B cell (primary cell): ENCODE measurements at regions not wholly inside any gene's neighbourhood (a gene's known extent, or its start where the extent isn't known, plus 50 kb on each side); places are given as distances from the start of the nearest gene placed in this dataset.

Experiments
- ATAC-seq: fragments of 200-7000 bp; cut with Tn5 transposase; one replicate; pipeline ENCODE4 v1.10.0; 2021; ENCODE audit warnings: low read depth, mild to moderate bottlenecking, moderate number of reproducible peaks, moderate library complexity
- CTCF ChIA-PET: fragments of 350-600 bp; sonication (Branson Sonifier 250); formaldehyde crosslinking; loops from one replicate; lab custom pipeline; 2021; ENCODE audit warnings: antibody characterized with exemption, inconsistent platforms; lab: Charles Lee
- POLR2A ChIA-PET: fragments of 350-600 bp; sonication (Branson Sonifier 250); formaldehyde crosslinking; loops from one replicate; lab custom pipeline; 2021; ENCODE audit warnings: antibody characterized with exemption; lab: Charles Lee
- DNase-seq: peaks from one replicate; pipeline ENCODE4 v3.0.0; 2013
- H2AFZ ChIP-seq: 2 replicates; pipeline ENCODE4 v1.6.1; 2012; ENCODE audit warnings: mild to moderate bottlenecking, low read depth, low read length; ENCODE audit not compliant: insufficient read depth, poor library complexity, severe bottlenecking
- H3K27ac ChIP-seq, 2 donors: 1 replicate in 1 of 2; 2 replicates in 1 of 2; pipeline ENCODE4 v1.5.1; 2012 to 2013; ENCODE audit warnings: low read length in 2 of 2, mild to moderate bottlenecking in 2 of 2, moderate library complexity in 1 of 2
- H3K27me3 ChIP-seq, 4 experiments: fragments of 200-600 bp in 1 of 4; sonication (generic) in 1 of 4; replicated peaks in 1 of 4; 1 replicate in 2 of 4; 2 replicates in 2 of 4; pipeline versions ENCODE4 v1.6.1 to v1.7.0; 2013 to 2016; ENCODE audit warnings: low read length in 3 of 4, mild to moderate bottlenecking in 2 of 4, mixed read lengths in 1 of 4, moderate library complexity in 1 of 4; ENCODE audit not compliant: insufficient read depth in 4 of 4, control insufficient read depth in 3 of 4; ENCODE audit errors: control extremely low read depth in 1 of 4
- H3K36me3 ChIP-seq, 2 experiments: replicated peaks in 1 of 2; 1 replicate in 1 of 2; 2 replicates in 1 of 2; pipeline versions ENCODE4 v1.6.1 to v1.7.1; 2013; ENCODE audit warnings: low read length in 1 of 2; ENCODE audit not compliant: insufficient read depth in 2 of 2, control insufficient read depth in 1 of 2; ENCODE audit errors: control extremely low read depth in 1 of 2, extremely low read depth in 1 of 2
- H3K4me1 ChIP-seq, 2 donors: fragments of 200-600 bp in 1 of 2; sonication (generic) in 1 of 2; 1 replicate in 1 of 2; 2 replicates in 1 of 2; pipeline versions ENCODE4 v1.5.1 to v1.6.1; 2013 to 2017; ENCODE audit warnings: low read length in 2 of 2; ENCODE audit not compliant: control insufficient read depth in 2 of 2, insufficient read depth in 2 of 2
- H3K4me2 ChIP-seq: replicated peaks from 2 replicates; pipeline ENCODE3; 2012; ENCODE audit warnings: mild to moderate bottlenecking, low read depth, low read length; ENCODE audit not compliant: poor library complexity, severe bottlenecking
- H3K4me3 ChIP-seq, 5 experiments: fragments of 200-600 bp in 1 of 5; sonication (generic) in 1 of 5; 1 replicate in 3 of 5; 2 replicates in 2 of 5; pipeline versions ENCODE4 v1.5.1 to v1.7.0; 2011 to 2016; ENCODE audit warnings: low read length in 4 of 5, mild to moderate bottlenecking in 4 of 5, low read depth in 2 of 5, control low read depth in 1 of 5, moderate library complexity in 1 of 5; ENCODE audit not compliant: insufficient read depth in 1 of 5; ENCODE audit errors: control extremely low read depth in 1 of 5, extremely low read depth in 1 of 5
- H3K79me2 ChIP-seq: fragments of 200-600 bp; sonication (generic); one replicate; pipeline ENCODE4 v1.6.0; 2016; ENCODE audit warnings: low read length; ENCODE audit not compliant: control insufficient read depth, insufficient read depth
- H3K9ac ChIP-seq: fragments of 200-600 bp; sonication (generic); 2 replicates; pipeline ENCODE4 v1.6.1; 2017; ENCODE audit warnings: mild to moderate bottlenecking, low read length, moderate library complexity
- H3K9me3 ChIP-seq, 3 donors: one replicate each; pipeline versions ENCODE4 v1.6.1 to v1.7.1; 2013; ENCODE audit warnings: low read length in 2 of 3; ENCODE audit not compliant: control insufficient read depth in 2 of 3, insufficient read depth in 1 of 3; ENCODE audit errors: control extremely low read depth in 1 of 3
- H4K20me1 ChIP-seq: 2 replicates; pipeline ENCODE4 v1.6.0; 2012; ENCODE audit warnings: mild to moderate bottlenecking, low read length; ENCODE audit not compliant: insufficient read depth, control insufficient read depth, poor library complexity, severe bottlenecking
- H3K27ac Mint-ChIP-seq: one replicate; pipeline ENCODE4 v1.8.0; 2021; ENCODE audit warnings: mixed read lengths
- H3K27me3 Mint-ChIP-seq: one replicate; pipeline ENCODE4 v1.8.0; 2021; ENCODE audit warnings: mixed read lengths
- H3K4me1 Mint-ChIP-seq: one replicate; pipeline ENCODE4 v1.8.0; 2021; ENCODE audit warnings: mixed read lengths
- H3K4me3 Mint-ChIP-seq: one replicate; pipeline ENCODE4 v1.8.0; 2021; ENCODE audit warnings: mixed read lengths
- H3K9me3 Mint-ChIP-seq: one replicate; pipeline ENCODE4 v1.8.0; 2022; ENCODE audit warnings: mixed read lengths; ENCODE audit not compliant: insufficient read depth
- CTCF ChIP-seq: fragments of 200-600 bp; IDR thresholded peaks from one replicate; pipeline ENCODE4 v1.8.0; 2022; ENCODE audit warnings: antibody characterized with exemption, mild to moderate bottlenecking
- EZH2 ChIP-seq: IDR thresholded peaks from 2 replicates; pipeline ENCODE4 v1.6.1; 2012; ENCODE audit warnings: borderline replicate concordance, low read depth, mild to moderate bottlenecking, moderate library complexity, low read length; ENCODE audit not compliant: insufficient read depth, poor library complexity, severe bottlenecking
- WGBS: methylation state at CpG from one replicate; pipeline ENCODE4 v1.1.5; 2013; ENCODE audit warnings: missing lambda C conversion rate; ENCODE audit not compliant: insufficient coverage; 5-methylcytosine and 5-hydroxymethylcytosine counted together
- intact Hi-C: fragments of 100-400 bp; cut with micrococcal nuclease; formaldehyde crosslinking; loops from one replicate; pipeline ENCODE4 v1.10.0; 2022

GRCh38 chr2:171230176-171230575 lies 69.5 kb upstream of the TLK1 start:
- Histone ChIP-seq H4K20me1 (no peaks in the 10 kb centered on the region), H3K4me3 (no peak overlapping the region), H3K9ac (no peak overlapping the region), H3K4me2 (no peak overlapping the region), H3K4me1 (no peaks in the 10 kb centered on the region), H3K27me3 (no peaks in the 10 kb centered on the region), H3K36me3 (no peaks in the 10 kb centered on the region), H3K79me2 (no peaks in the 10 kb centered on the region), H3K27ac (no peak overlapping the region), H3K9me3 (no peaks in the 10 kb centered on the region), H2AFZ (no peak overlapping the region)
- Mint-ChIP-seq H3K9me3 (no peaks in the 10 kb centered on the region), H3K27ac (no peak overlapping the region), H3K27me3 (peaks cover 7% of the 10 kb centered on the region), H3K4me1 (no peaks in the 10 kb centered on the region), H3K4me3 (no peak overlapping the region)
- 100% methylated on average over 3 of the region's 3 CpGs for WGBS
- CTCF ChIA-PET = no interaction called here
- POLR2A ChIA-PET = no interaction called here
- DNase-seq = no peak
- no peak for ATAC-seq
- intact Hi-C loops = no loop called here
- TF ChIP-seq CTCF = no peak
- TF ChIP-seq EZH2 = no peak

- POLR2A ChIA-PET = no interaction called here
- H3K4me1 Mint-ChIP-seq = no peaks in the 10 kb centered on the region
- H3K9me3 Mint-ChIP-seq = no peaks in the 10 kb centered on the region
- intact Hi-C loops = no loop called here
- H3K27me3 Mint-ChIP-seq = peaks cover 3% of the 10 kb centered on the region
- CTCF ChIA-PET = no interaction called here
- WGBS = 100% methylated on average over 1 of the region's 2 CpGs
- Histone ChIP-seq H3K27ac (no peak overlapping the region), H4K20me1 (no peaks in the 10 kb centered on the region), H3K79me2 (no peaks in the 10 kb centered on the region), H3K9me3 (no peaks in the 10 kb centered on the region), H3K36me3 (no peaks in the 10 kb centered on the region), H3K4me3 (no peak overlapping the region), H3K9ac (no peak overlapping the region), H2AFZ (no peak overlapping the region), H3K4me1 (no peaks in the 10 kb centered on the region), H3K4me2 (no peak overlapping the region), H3K27me3 (no peaks in the 10 kb centered on the region)
- no peak for TF ChIP-seq EZH2
- TF ChIP-seq CTCF = no peak
- H3K4me3 Mint-ChIP-seq = no peak overlapping the region
- DNase-seq (no peak), ATAC-seq (no peak)
- H3K27ac Mint-ChIP-seq = no peak overlapping the region
Measured at GRCh38 chr2:171228826-171229225, 68.1 kb upstream of the TLK1 start.
